ENCODE measurements at regions not wholly inside any gene's neighbourhood (a gene's known extent, or its start where the extent isn't known, plus 50 kb on each side); places are given as distances from the start of the nearest gene placed in this dataset. TPM values are rescaled to one million over a fixed set of nuclear protein-coding genes. Genes with fewer than 3 reads are reported as not detected.

GRCh38 chrX:140948827-140949226, 53.6 kb upstream of the SPANXB1 start:
- POLR2A ChIA-PET: no interaction called here
- FAIRE-seq (no peak), ATAC-seq (no peak), DNase-seq (ENCODE audit: low spot score) (no peak)
- TF ChIP-seq DBP (CRISPR knock-in tag; IDR thresholded peaks at IDR 0.05; ENCODE audit: not compliant biosample characterization): no peak
- no peak for TF ChIP-seq RFX5 (IDR thresholded peaks at IDR 0.05; ENCODE audit: low read depth, low read length)
- WGBS (ENCODE audit: low lambda C conversion rate): 14% methylated on average over 5 of the region's 5 CpGs
- Histone ChIP-seq H4K20me1 (ENCODE audit: insufficient read depth, low read length) (no peaks in the 10 kb centered on the region), H3K4me1 (ENCODE audit: insufficient read depth, low read length) (no peaks in the 10 kb centered on the region), H2AFZ (ENCODE audit: low read length) (no peak overlapping the region), H3K4me3 (replicated peaks in 1 of 3; ENCODE audit: insufficient read depth in 1 of 3, low read depth in 2 of 3, low read length in 3 of 3) (no peak overlapping the region), H3K36me3 (replicated peaks in 1 of 2; ENCODE audit: control insufficient read depth in 1 of 2, insufficient read depth in 2 of 2, low read length in 2 of 2) (no peaks in the 10 kb centered on the region), H3K9me3 (ENCODE audit: low read length) (no peaks in the 10 kb centered on the region), H3K27me3 (ENCODE audit: control insufficient read depth in 1 of 2, insufficient read depth in 2 of 2, low read length in 2 of 2) (no peaks in the 10 kb centered on the region), H3K27ac (ENCODE audit: extremely low read length, insufficient read depth, low read length) (no peak overlapping the region), H3K9ac (ENCODE audit: insufficient read depth, low read depth, low read length) (no peak overlapping the region), H3K79me2 (ENCODE audit: insufficient read depth, low read length) (no peaks in the 10 kb centered on the region), H3K4me2 (ENCODE audit: low read depth, low read length) (no peak overlapping the region)
- BruUV-seq (replicated peaks): no TSS peak
- intact Hi-C loops (cut with micrococcal nuclease; ENCODE audit: unreplicated experiment): no loop called here
- in situ Hi-C loops (cut with HindIII; ENCODE audit: extremely low pct_ligation_motif_present, low pct_unique_long_range_greater_than_20kb): no loop called here
- CTCF ChIA-PET (ENCODE audit: low intra/inter-chr PET ratio, low total read pairs): no interaction called here

- Histone ChIP-seq H4K20me1 (ENCODE audit: insufficient read depth, low read length) (no peaks in the 10 kb centered on the region), H3K4me2 (ENCODE audit: low read depth, low read length) (no peak overlapping the region), H2AFZ (ENCODE audit: low read length) (no peak overlapping the region), H3K27me3 (ENCODE audit: control insufficient read depth in 1 of 2, insufficient read depth in 2 of 2, low read length in 2 of 2) (no peaks in the 10 kb centered on the region), H3K27ac (ENCODE audit: extremely low read length, insufficient read depth, low read length) (no peak overlapping the region), H3K9ac (ENCODE audit: insufficient read depth, low read depth, low read length) (no peak overlapping the region), H3K9me3 (ENCODE audit: low read length) (no peaks in the 10 kb centered on the region), H3K4me1 (ENCODE audit: insufficient read depth, low read length) (no peaks in the 10 kb centered on the region), H3K79me2 (ENCODE audit: insufficient read depth, low read length) (no peaks in the 10 kb centered on the region), H3K36me3 (replicated peaks in 1 of 2; ENCODE audit: control insufficient read depth in 1 of 2, insufficient read depth in 2 of 2, low read length in 2 of 2) (no peaks in the 10 kb centered on the region), H3K4me3 (replicated peaks in 1 of 3; ENCODE audit: insufficient read depth in 1 of 3, low read depth in 2 of 3, low read length in 3 of 3) (no peak overlapping the region)
- BruUV-seq (replicated peaks): no TSS peak
- 9% methylated on average over 5 of the region's 5 CpGs for WGBS (ENCODE audit: low lambda C conversion rate)
- ChIA-PET POLR2A (no interaction called here), CTCF (ENCODE audit: low intra/inter-chr PET ratio, low total read pairs) (no interaction called here)
- TF ChIP-seq NR2F2 (IDR thresholded peaks at IDR 0.05; ENCODE audit: borderline replicate concordance, low read depth) (no peak), NCOR1 (IDR thresholded peaks at IDR 0.05; ENCODE audit: borderline replicate concordance, low read length) (no peak), PCBP1 (IDR thresholded peaks at IDR 0.05; ENCODE audit: borderline replicate concordance, low read depth, low read length) (no peak), SATB2 (CRISPR knock-in tag; IDR thresholded peaks at IDR 0.05) (no peak), TFAP4 (IDR thresholded peaks at IDR 0.05; ENCODE audit: borderline replicate concordance, low read depth) (no peak), KLF15 (CRISPR knock-in tag; IDR thresholded peaks at IDR 0.05; ENCODE audit: borderline replicate concordance) (no peak)
- DNase-seq (ENCODE audit: low spot score) (no peak), FAIRE-seq (no peak), ATAC-seq (no peak)
- in situ Hi-C loops (cut with HindIII; ENCODE audit: extremely low pct_ligation_motif_present, low pct_unique_long_range_greater_than_20kb) (no loop called here), intact Hi-C loops (cut with micrococcal nuclease; ENCODE audit: unreplicated experiment) (no loop called here)
Observed at GRCh38 chrX:140949233-140949632, 53.2 kb upstream of the SPANXB1 start.

Small RNA genes lying in the stretch of these regions (microRNA-seq; reads per million reads assigned to microRNA genes)
- not detected for gene MIR320D2

Small RNA genes lying in the stretch of these regions (small RNA-seq; reads per million reads assigned to genes)
- 0 reads per million in 3 experiments for gene MIR320D2 (ENCODE audit: insufficient read depth in 2 of 3, insufficient read length in 3 of 3, low read depth in 2 of 3, low replicate concordance in 1 of 3)

All from HepG2 (cell line).